HEK293T (cell line): ENCODE measurements at regions not wholly inside any gene's neighbourhood (a gene's known extent, or its start where the extent isn't known, plus 50 kb on each side); places are given as distances from the start of the nearest gene placed in this dataset.

Source experiments
- ARNT ChIP-seq: fragments of 450-650 bp; IDR thresholded peaks from 2 replicates; pipeline ENCODE4 v1.6.1; 2017; ENCODE audit warnings: mild to moderate bottlenecking
- BHLHE40 ChIP-seq: fragments of 450-650 bp; IDR thresholded peaks from 2 replicates; pipeline ENCODE4 v1.6.1; 2016; ENCODE audit warnings: mild to moderate bottlenecking, moderate library complexity, borderline replicate concordance
- ELF4 ChIP-seq: fragments of 450-650 bp; IDR thresholded peaks from 2 replicates; pipeline ENCODE4 v1.6.1; 2017; ENCODE audit warnings: antibody characterized with exemption
- HDGF ChIP-seq: fragments of 450-650 bp; IDR thresholded peaks from 2 replicates; pipeline ENCODE4 v1.6.1; 2017; ENCODE audit warnings: antibody characterized with exemption, borderline replicate concordance
- LEF1 ChIP-seq: fragments of 450-650 bp; IDR thresholded peaks from 2 replicates; pipeline ENCODE4 v1.6.1; 2017; ENCODE audit warnings: mild to moderate bottlenecking, borderline replicate concordance
- SP1 ChIP-seq: fragments of 450-650 bp; IDR thresholded peaks from 2 replicates; pipeline ENCODE4 v1.6.1; 2017

DNA sequence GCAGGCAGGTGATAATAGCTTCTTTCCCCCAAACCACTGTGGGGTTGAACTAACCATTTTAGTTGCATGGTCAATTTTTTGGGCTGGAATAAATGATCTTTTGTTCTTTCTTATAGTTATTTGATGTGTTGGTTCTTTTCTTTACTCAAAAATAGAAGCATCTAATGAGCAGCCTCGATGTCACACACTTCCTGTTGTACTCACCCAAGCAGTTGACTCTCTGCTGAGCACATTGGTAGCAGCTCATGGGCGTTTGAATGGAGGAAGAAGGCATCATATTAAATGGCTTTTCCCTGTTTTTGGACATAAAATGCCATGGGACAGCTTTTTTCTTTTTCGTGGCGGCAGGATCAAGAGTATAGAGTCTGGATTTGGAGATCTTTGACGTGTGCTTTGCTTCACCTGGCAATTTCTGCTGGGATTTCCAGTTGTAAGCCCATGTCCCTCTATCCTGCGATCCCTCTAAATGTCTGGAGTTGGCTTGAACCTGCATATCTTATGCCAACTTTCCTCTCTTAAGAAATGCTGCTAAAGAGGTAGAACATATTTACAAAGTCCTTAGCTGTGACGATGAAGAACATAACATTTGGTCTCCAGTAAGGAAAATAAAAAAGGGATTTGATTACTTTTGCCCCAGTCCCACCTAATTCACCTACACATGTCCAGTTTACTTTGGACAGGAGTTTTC is 268.3 kb downstream of the PRL start:
- TF ChIP-seq HDGF: no peak
- no peak for TF ChIP-seq LEF1
- no peak for TF ChIP-seq ELF4
- TF ChIP-seq BHLHE40: no peak
- TF ChIP-seq SP1: no peak
- TF ChIP-seq ARNT: no peak
